HCT116 (cell line): ENCODE measurements at regions not wholly inside any gene's neighbourhood (a gene's known extent, or its start where the extent isn't known, plus 50 kb on each side); places are given as distances from the start of the nearest gene placed in this dataset.

ENCODE experiments used
- ATAC-seq: fragments of 200-7000 bp; cut with Tn5 transposase; 2 replicates; pipeline ENCODE4 v1.9.1; 2020; ENCODE audit warnings: mild to moderate bottlenecking, moderate library complexity
- BruUV-seq: library from RNA; stranded (reverse); fragments of 400-500 nt; replicated peaks from 2 replicates; lab custom pipeline; 2021; lab: Mats Ljungman, UMichigan
- CTCF ChIA-PET: fragments of 300-600 bp; sonication (Branson Sonifier 250); formaldehyde crosslinking; loops from one replicate; lab custom pipeline; 2021; ENCODE audit warnings: antibody characterized with exemption; lab: Charles Lee
- POLR2A ChIA-PET: fragments of 300-600, 350-600 bp; sonication (Branson Sonifier 250); formaldehyde crosslinking; loops from one replicate; lab custom pipeline; 2021; ENCODE audit warnings: antibody characterized with exemption; lab: Charles Lee
- RAD21 ChIA-PET, 2 experiments: fragments of 300-600 bp; sonication (Branson Sonifier 250); formaldehyde crosslinking; loops; one replicate each; lab custom pipeline; 2023; ENCODE audit warnings: low total read pairs in 2 of 2; ENCODE audit not compliant: uncharacterized antibody in 2 of 2, unreplicated experiment in 2 of 2, low non-redundant PET in 1 of 2; lab: Charles Lee
- DNase-seq: peaks from one replicate; pipeline ENCODE4 v3.0.0-alpha.2; 2010; ENCODE audit warnings: low read depth, low spot score
- H2AFZ ChIP-seq: fragments of 200-600 bp; shearing (Covaris generic), sonication (generic); 2 replicates; pipeline ENCODE4 v1.6.1; 2017; ENCODE audit warnings: low read depth, mixed run types, mixed read lengths, antibody characterized with exemption, low read length; ENCODE audit not compliant: poor library complexity, severe bottlenecking
- H3K27ac ChIP-seq: 2 replicates; pipeline ENCODE4 v1.5.1; 2012; ENCODE audit warnings: low read depth, low read length
- H3K27me3 ChIP-seq: fragments of 200-600 bp; sonication (generic); 2 replicates; pipeline ENCODE4 v1.6.1; 2016; ENCODE audit warnings: mixed run types, low read length, mixed read lengths; ENCODE audit not compliant: insufficient read depth
- H3K36me3 ChIP-seq, 2 experiments: fragments of 200-500 bp in 1 of 2; fragments of 200-600 bp in 1 of 2; sonication (Bioruptor generic) in 1 of 2; sonication (generic) in 1 of 2; 2 replicates each; pipeline versions ENCODE4 v1.5.1 to v1.6.1; 2014 to 2016; ENCODE audit warnings: low read length in 2 of 2, inconsistent platforms in 1 of 2, mixed read lengths in 1 of 2, mixed run types in 1 of 2; ENCODE audit not compliant: insufficient read depth in 2 of 2, control insufficient read depth in 1 of 2
- H3K4me1 ChIP-seq, 2 experiments: fragments of 200-600 bp in 1 of 2; sonication (generic) in 1 of 2; 2 replicates each; pipeline versions ENCODE4 v1.5.1 to v1.6.1; 2012 to 2017; ENCODE audit warnings: low read length in 2 of 2, inconsistent platforms in 1 of 2, mild to moderate bottlenecking in 1 of 2, mixed read lengths in 1 of 2, mixed run types in 1 of 2, moderate library complexity in 1 of 2; ENCODE audit not compliant: insufficient read depth in 2 of 2, control insufficient read depth in 1 of 2
- H3K4me2 ChIP-seq: fragments of 200-600 bp; sonication (generic); 2 replicates; pipeline ENCODE4 v1.6.1; 2017; ENCODE audit warnings: mixed run types, low read length, mixed read lengths
- H3K4me3 ChIP-seq, 2 experiments: fragments of 200-600 bp in 1 of 2; sonication (generic) in 1 of 2; replicated peaks in 1 of 2; 2 replicates each; pipeline ENCODE4 v1.5.1; 2011 to 2016; ENCODE audit warnings: low read length in 2 of 2, control low read depth in 1 of 2, low read depth in 1 of 2, mild to moderate bottlenecking in 1 of 2, mixed read lengths in 1 of 2, mixed run types in 1 of 2
- H3K79me2 ChIP-seq: fragments of 200-600 bp; sonication (generic); 2 replicates; pipeline ENCODE4 v1.6.1; 2017; ENCODE audit warnings: mild to moderate bottlenecking, mixed run types, low read length, moderate library complexity, mixed read lengths; ENCODE audit not compliant: insufficient read depth
- H3K9ac ChIP-seq: fragments of 200-600 bp; sonication (generic); 2 replicates; pipeline ENCODE4 v1.6.1; 2016; ENCODE audit warnings: low read length, mixed read lengths
- H3K9me2 ChIP-seq: fragments of 200-600 bp; sonication (generic), shearing (Covaris generic); 2 replicates; pipeline ENCODE4 v1.6.1; 2017; ENCODE audit warnings: mixed run types, mild to moderate bottlenecking, moderate library complexity; ENCODE audit not compliant: insufficient read depth
- H3K9me3 ChIP-seq, 2 experiments: fragments of 200-500 bp in 1 of 2; fragments of 200-600 bp in 1 of 2; sonication (Bioruptor generic) in 1 of 2; sonication (generic) in 1 of 2; 2 replicates each; pipeline ENCODE4 v1.6.1; 2014 to 2017; ENCODE audit warnings: low read length in 2 of 2, mixed read lengths in 2 of 2, inconsistent platforms in 1 of 2, low read depth in 1 of 2, mild to moderate bottlenecking in 1 of 2, mixed run types in 1 of 2, moderate library complexity in 1 of 2; ENCODE audit not compliant: control insufficient read depth in 1 of 2, insufficient read depth in 1 of 2
- H4K20me1 ChIP-seq: fragments of 200-600 bp; sonication (generic), shearing (Covaris generic); 2 replicates; pipeline ENCODE4 v1.6.1; 2017; ENCODE audit warnings: mixed run types, mild to moderate bottlenecking, moderate library complexity; ENCODE audit not compliant: insufficient read depth
- ATF3 ChIP-seq: IDR thresholded peaks from 2 replicates; pipeline ENCODE4 v1.6.1; 2012
- CBX3 ChIP-seq: IDR thresholded peaks from 2 replicates; pipeline ENCODE4 v1.6.1; 2012; ENCODE audit warnings: low read depth
- CEBPB ChIP-seq: IDR thresholded peaks from 2 replicates; pipeline ENCODE4 v1.6.1; 2012; ENCODE audit warnings: low read depth
- CTCF ChIP-seq, 3 experiments: fragments of 200-600 bp in 1 of 3; sonication (generic) in 1 of 3; IDR thresholded peaks in 2 of 3; conservative IDR thresholded peaks in 1 of 3; 2 replicates each; pipeline ENCODE4 v1.5.1; 2012 to 2017; ENCODE audit warnings: low read depth in 2 of 3, low read length in 2 of 3, antibody characterized with exemption in 1 of 3, borderline replicate concordance in 1 of 3, control low read depth in 1 of 3, mild to moderate bottlenecking in 1 of 3, mixed read lengths in 1 of 3, mixed run types in 1 of 3, moderate library complexity in 1 of 3; ENCODE audit not compliant: insufficient read depth in 1 of 3
- EGR1 ChIP-seq: IDR thresholded peaks from 2 replicates; pipeline ENCODE4 v1.6.1; 2012; ENCODE audit warnings: low read depth
- ELF1 ChIP-seq: IDR thresholded peaks from 2 replicates; pipeline ENCODE4 v1.6.1; 2012; ENCODE audit warnings: low read depth, borderline replicate concordance
- EZH2 ChIP-seq: fragments of 200-600 bp; sonication (generic); IDR thresholded peaks from 2 replicates; pipeline ENCODE4 v1.6.1; 2017; ENCODE audit warnings: antibody characterized with exemption, mixed run types
- EZH2phosphoT487 ChIP-seq: fragments of 200-600 bp; IDR thresholded peaks from 2 replicates; pipeline ENCODE4 v1.6.1; 2018; ENCODE audit warnings: antibody characterized with exemption, borderline replicate concordance
- FOSL1 ChIP-seq: IDR thresholded peaks from 2 replicates; pipeline ENCODE4 v1.6.1; 2012; ENCODE audit warnings: low read depth
- JUND ChIP-seq: IDR thresholded peaks from 2 replicates; pipeline ENCODE4 v1.6.1; 2012
- POLR2AphosphoS5 ChIP-seq: IDR thresholded peaks from 2 replicates; pipeline ENCODE4 v1.6.1; 2011; ENCODE audit warnings: mild to moderate bottlenecking, low read depth, low read length, moderate library complexity
- RAD21 ChIP-seq: IDR thresholded peaks from 2 replicates; pipeline ENCODE4 v1.6.1; 2012; ENCODE audit warnings: low read depth, mild to moderate bottlenecking
- SIN3A ChIP-seq: IDR thresholded peaks from 2 replicates; pipeline ENCODE4 v1.6.1; 2012; ENCODE audit warnings: low read depth
- SP1 ChIP-seq: IDR thresholded peaks from 2 replicates; pipeline ENCODE4 v1.6.1; 2012; ENCODE audit warnings: low read depth
- SRF ChIP-seq: IDR thresholded peaks from 2 replicates; pipeline ENCODE4 v1.6.1; 2012; ENCODE audit warnings: low read depth
- TCF7L2 ChIP-seq: IDR thresholded peaks from 2 replicates; pipeline ENCODE4 v1.7.0; 2011; ENCODE audit warnings: borderline replicate concordance, inconsistent platforms; ENCODE audit not compliant: insufficient read depth, insufficient read length; ENCODE audit errors: extremely low read depth
- YY1 ChIP-seq: IDR thresholded peaks from 2 replicates; pipeline ENCODE4 v1.6.1; 2011; ENCODE audit warnings: low read length, low read depth, moderate library complexity, mild to moderate bottlenecking; ENCODE audit not compliant: insufficient replicate concordance; ENCODE audit errors: extremely low read depth
- ZBTB33 ChIP-seq: IDR thresholded peaks from 2 replicates; pipeline ENCODE4 v1.6.1; 2011; ENCODE audit warnings: mild to moderate bottlenecking, low read length, moderate library complexity; ENCODE audit not compliant: insufficient replicate concordance; ENCODE audit errors: extremely low read depth
- ZNF274 ChIP-seq: fragments of 200-500 bp; sonication (Bioruptor generic); IDR thresholded peaks from 2 replicates; pipeline ENCODE4 v1.6.1; 2014; ENCODE audit warnings: mild to moderate bottlenecking, low read depth, low read length, inconsistent platforms
- intact Hi-C: fragments of 100-400 bp; cut with micrococcal nuclease; formaldehyde crosslinking; loops from 2 replicates; pipeline ENCODE4 v1.10.0; 2022
- TF ChIP-seq, protein P1 (sequence below): IDR thresholded peaks from 2 replicates; pipeline ENCODE4 v1.6.1; 2012

DNA sequence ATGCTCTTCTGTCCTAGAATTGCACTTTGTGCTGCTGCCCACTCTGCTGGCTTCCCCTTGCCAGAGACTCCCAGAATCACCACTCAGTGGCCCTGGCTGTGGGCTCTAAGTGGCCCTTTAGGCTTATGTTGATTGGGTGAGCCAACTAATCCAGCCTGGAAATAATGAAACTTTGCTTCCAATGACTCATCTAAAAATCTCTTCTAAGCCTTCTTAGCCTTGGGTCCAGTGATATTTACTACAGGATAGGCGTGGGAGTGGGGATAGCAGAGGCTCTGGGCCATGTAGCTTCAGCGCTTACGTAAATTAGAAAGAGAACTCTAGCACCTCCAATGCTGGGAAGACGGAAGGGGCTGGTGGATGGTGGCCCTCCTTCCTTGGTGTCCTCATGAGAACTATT, 137.9 kb downstream of the TTC8 start:
- no peak for TF ChIP-seq ELF1
- TF ChIP-seq EZH2 = no peak
- no peak for TF ChIP-seq EZH2phosphoT487
- no peak for TF ChIP-seq JUND
- no peak for TF ChIP-seq POLR2AphosphoS5
- TF ChIP-seq SRF = no peak
- TF ChIP-seq FOSL1 = no peak
- no peak for TF ChIP-seq TCF7L2
- TF ChIP-seq ZBTB33 = no peak
- TF ChIP-seq EGR1 = no peak
- TF ChIP-seq SIN3A = no peak
- no peak for TF ChIP-seq ATF3
- TF ChIP-seq, protein P1, sequence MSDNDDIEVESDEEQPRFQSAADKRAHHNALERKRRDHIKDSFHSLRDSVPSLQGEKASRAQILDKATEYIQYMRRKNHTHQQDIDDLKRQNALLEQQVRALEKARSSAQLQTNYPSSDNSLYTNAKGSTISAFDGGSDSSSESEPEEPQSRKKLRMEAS = no peak
- no peak for TF ChIP-seq CTCF (IDR thresholded peaks at IDR 0.05 in 2 of 3, conservative IDR thresholded peaks at IDR 0.05 in 1 of 3; ENCODE audit: borderline replicate concordance in 1 of 3, insufficient read depth in 1 of 3, low read depth in 2 of 3, low read length in 2 of 3)
- TF ChIP-seq CBX3 = no peak
- TF ChIP-seq YY1 = no peak
- TF ChIP-seq ZNF274 = no peak
- TF ChIP-seq CEBPB = no peak
- no peak for TF ChIP-seq RAD21
- TF ChIP-seq SP1 = no peak
- H3K27me3 ChIP-seq = no peaks in the 10 kb centered on the region
- no peaks in the 10 kb centered on the region for H3K79me2 ChIP-seq
- ATAC-seq = no peak
- H3K4me3 ChIP-seq = no peak overlapping the region
- H3K4me1 ChIP-seq = no peaks in the 10 kb centered on the region
- intact Hi-C loops = no loop called here
- no peaks in the 10 kb centered on the region for H3K36me3 ChIP-seq
- no peaks in the 10 kb centered on the region for H3K9me2 ChIP-seq
- H2AFZ ChIP-seq = no peak overlapping the region
- H3K9ac ChIP-seq = no peak overlapping the region
- ChIA-PET POLR2A (no interaction called here), CTCF (no interaction called here), RAD21 (no interaction called here)
- no peak overlapping the region for H3K27ac ChIP-seq
- no peaks in the 10 kb centered on the region for H3K9me3 ChIP-seq
- no peak for DNase-seq
- no peak overlapping the region for H3K4me2 ChIP-seq
- no TSS peak for BruUV-seq
- no peaks in the 10 kb centered on the region; the same call in 1 of the 2 replicates for H4K20me1 ChIP-seq
